ENCODE measurements at regions not wholly inside any gene's neighbourhood (a gene's known extent, or its start where the extent isn't known, plus 50 kb on each side); places are given as distances from the start of the nearest gene placed in this dataset.

DNA sequence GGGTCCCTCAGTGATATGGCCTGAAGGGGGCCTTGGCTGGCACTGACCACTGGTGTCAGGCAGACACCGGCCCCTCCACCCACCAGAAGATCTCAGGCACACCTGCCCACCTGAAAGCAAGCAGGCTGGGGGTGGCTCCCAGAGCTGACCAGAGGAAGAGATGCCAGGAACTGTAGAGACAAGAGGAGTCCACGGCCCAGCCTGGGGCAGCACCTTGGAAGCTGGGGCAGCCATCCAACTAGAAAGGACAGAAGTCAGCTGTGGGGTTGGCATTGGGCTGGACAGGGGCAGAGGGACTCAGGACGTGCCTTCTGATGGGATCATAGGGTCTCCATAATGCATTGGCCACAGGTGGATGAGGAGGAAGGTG lies 144.3 kb downstream of the ZNF248 start:
- Histone ChIP-seq H3K4me1 (ENCODE audit: insufficient read depth, low read length, poor library complexity, severe bottlenecking) (no peaks in the 10 kb centered on the region), H3F3A (ENCODE audit: low read depth) (no peaks in the 10 kb centered on the region), H3K79me2 (ENCODE audit: insufficient read depth, low read length) (no peaks in the 10 kb centered on the region), H3K9me3 (ENCODE audit: insufficient read depth, low read depth, low read length) (peaks cover 6% of the 10 kb centered on the region; the same call in 1 of the 2 replicates), H3K36me3 (ENCODE audit: insufficient read depth, low read length) (no peaks in the 10 kb centered on the region), H3K4me3 (ENCODE audit: low read length, poor library complexity, severe bottlenecking) (no peak overlapping the region), H3K4me2 (ENCODE audit: low read depth, low read length, poor library complexity, severe bottlenecking) (no peak overlapping the region), H3K9me2 (replicated peaks; ENCODE audit: low read depth, low read length) (no peaks in the 10 kb centered on the region), H3K9ac (ENCODE audit: low read depth, low read length, poor library complexity, severe bottlenecking) (no peak overlapping the region), H3K27me3 (ENCODE audit: insufficient read depth, low read length, poor library complexity, severe bottlenecking) (no peaks in the 10 kb centered on the region), H2AFZ (ENCODE audit: low read length) (no peak overlapping the region), H4K20me1 (ENCODE audit: insufficient read depth, low read length, poor library complexity, severe bottlenecking) (no peaks in the 10 kb centered on the region)
- no peak for TF ChIP-seq EZH2phosphoT487 (IDR thresholded peaks at IDR 0.05; ENCODE audit: borderline replicate concordance)
- TF ChIP-seq, protein P1, sequence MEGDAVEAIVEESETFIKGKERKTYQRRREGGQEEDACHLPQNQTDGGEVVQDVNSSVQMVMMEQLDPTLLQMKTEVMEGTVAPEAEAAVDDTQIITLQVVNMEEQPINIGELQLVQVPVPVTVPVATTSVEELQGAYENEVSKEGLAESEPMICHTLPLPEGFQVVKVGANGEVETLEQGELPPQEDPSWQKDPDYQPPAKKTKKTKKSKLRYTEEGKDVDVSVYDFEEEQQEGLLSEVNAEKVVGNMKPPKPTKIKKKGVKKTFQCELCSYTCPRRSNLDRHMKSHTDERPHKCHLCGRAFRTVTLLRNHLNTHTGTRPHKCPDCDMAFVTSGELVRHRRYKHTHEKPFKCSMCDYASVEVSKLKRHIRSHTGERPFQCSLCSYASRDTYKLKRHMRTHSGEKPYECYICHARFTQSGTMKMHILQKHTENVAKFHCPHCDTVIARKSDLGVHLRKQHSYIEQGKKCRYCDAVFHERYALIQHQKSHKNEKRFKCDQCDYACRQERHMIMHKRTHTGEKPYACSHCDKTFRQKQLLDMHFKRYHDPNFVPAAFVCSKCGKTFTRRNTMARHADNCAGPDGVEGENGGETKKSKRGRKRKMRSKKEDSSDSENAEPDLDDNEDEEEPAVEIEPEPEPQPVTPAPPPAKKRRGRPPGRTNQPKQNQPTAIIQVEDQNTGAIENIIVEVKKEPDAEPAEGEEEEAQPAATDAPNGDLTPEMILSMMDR (conservative IDR thresholded peaks at IDR 0.05; ENCODE audit: low read length) = no peak

GRCh38 chr10:37712489-37713131 lies 144.8 kb downstream of the ZNF248 start:
- Histone ChIP-seq H3K27me3 (ENCODE audit: insufficient read depth, low read length, poor library complexity, severe bottlenecking) (no peaks in the 10 kb centered on the region), H2AFZ (ENCODE audit: low read length) (no peak overlapping the region), H4K20me1 (ENCODE audit: insufficient read depth, low read length, poor library complexity, severe bottlenecking) (no peaks in the 10 kb centered on the region), H3K4me3 (ENCODE audit: low read length, poor library complexity, severe bottlenecking) (no peak overlapping the region), H3K79me2 (ENCODE audit: insufficient read depth, low read length) (no peaks in the 10 kb centered on the region), H3K9me2 (replicated peaks; ENCODE audit: low read depth, low read length) (no peaks in the 10 kb centered on the region), H3K9me3 (ENCODE audit: insufficient read depth, low read depth, low read length) (peaks cover 6% of the 10 kb centered on the region; the same call in 1 of the 2 replicates), H3K36me3 (ENCODE audit: insufficient read depth, low read length) (no peaks in the 10 kb centered on the region), H3K4me1 (ENCODE audit: insufficient read depth, low read length, poor library complexity, severe bottlenecking) (no peaks in the 10 kb centered on the region), H3K9ac (ENCODE audit: low read depth, low read length, poor library complexity, severe bottlenecking) (no peak overlapping the region), H3F3A (ENCODE audit: low read depth) (no peaks in the 10 kb centered on the region), H3K4me2 (ENCODE audit: low read depth, low read length, poor library complexity, severe bottlenecking) (no peak overlapping the region)
- no peak for TF ChIP-seq EZH2phosphoT487 (IDR thresholded peaks at IDR 0.05; ENCODE audit: borderline replicate concordance)
- TF ChIP-seq, protein P1 (conservative IDR thresholded peaks at IDR 0.05; ENCODE audit: low read length) = no peak

- Histone ChIP-seq H3K9me3 (ENCODE audit: insufficient read depth, low read depth, low read length) (peaks cover 6% of the 10 kb centered on the region; the same call in 1 of the 2 replicates), H3K4me3 (ENCODE audit: low read length, poor library complexity, severe bottlenecking) (no peak overlapping the region), H3K79me2 (ENCODE audit: insufficient read depth, low read length) (no peaks in the 10 kb centered on the region), H3K9ac (ENCODE audit: low read depth, low read length, poor library complexity, severe bottlenecking) (no peak overlapping the region), H2AFZ (ENCODE audit: low read length) (no peak overlapping the region), H4K20me1 (ENCODE audit: insufficient read depth, low read length, poor library complexity, severe bottlenecking) (no peaks in the 10 kb centered on the region), H3K4me2 (ENCODE audit: low read depth, low read length, poor library complexity, severe bottlenecking) (no peak overlapping the region), H3K4me1 (ENCODE audit: insufficient read depth, low read length, poor library complexity, severe bottlenecking) (no peaks in the 10 kb centered on the region), H3K36me3 (ENCODE audit: insufficient read depth, low read length) (no peaks in the 10 kb centered on the region), H3K27me3 (ENCODE audit: insufficient read depth, low read length, poor library complexity, severe bottlenecking) (no peaks in the 10 kb centered on the region), H3F3A (ENCODE audit: low read depth) (no peaks in the 10 kb centered on the region), H3K9me2 (replicated peaks; ENCODE audit: low read depth, low read length) (no peaks in the 10 kb centered on the region)
- TF ChIP-seq, protein P1 (conservative IDR thresholded peaks at IDR 0.05; ENCODE audit: low read length) = no peak
- TF ChIP-seq EZH2phosphoT487 (IDR thresholded peaks at IDR 0.05; ENCODE audit: borderline replicate concordance) = no peak
These were observed 145.6 kb downstream of the ZNF248 start for GRCh38 chr10:37711617-37712488.

All from Loucy (cell line).